Medulla oblongata (tissue), 1 donor: ENCODE measurements at regions not wholly inside any gene's neighbourhood (a gene's known extent, or its start where the extent isn't known, plus 50 kb on each side); places are given as distances from the start of the nearest gene placed in this dataset.

Experiments
- DNase-seq: peaks from one replicate; pipeline ENCODE4 v3.0.0-alpha.2; 2015; ENCODE audit errors: extremely low spot score

- no peak for DNase-seq
These were observed 108.7 kb downstream of the EN1 start for GRCh38 chr2:118738524-118739308.

- DNase-seq, result no peak
These were observed 109.3 kb downstream of the EN1 start for GRCh38 chr2:118738106-118738505.

GRCh38 chr2:118737684-118738083 is 109.8 kb downstream of the EN1 start:
- DNase-seq, result no peak

GRCh38 chr2:118732432-118732831 is 115.0 kb downstream of the EN1 start:
- DNase-seq, result no peak

GRCh38 chr2:118731413-118731812 is 116.0 kb downstream of the EN1 start:
- no peak for DNase-seq

- DNase-seq, result no peak
These were observed 117.0 kb downstream of the EN1 start for GRCh38 chr2:118730405-118730804.

- DNase-seq, result no peak
These were observed 117.7 kb downstream of the EN1 start for GRCh38 chr2:118729760-118730159.

GRCh38 chr2:118728984-118729383 is 118.5 kb downstream of the EN1 start:
- DNase-seq, result no peak

GRCh38 chr2:118726821-118727220 is 120.6 kb downstream of the EN1 start:
- DNase-seq, result no peak

GRCh38 chr2:118723394-118723793 is 124.1 kb downstream of the EN1 start:
- DNase-seq, result no peak

GRCh38 chr2:118722976-118723375 is 124.5 kb downstream of the EN1 start:
- DNase-seq, result no peak

GRCh38 chr2:118721817-118722551 is 125.5 kb downstream of the EN1 start:
- no peak for DNase-seq

- no peak for DNase-seq
These were observed 126.6 kb downstream of the EN1 start for GRCh38 chr2:118720866-118721265.

- no peak for DNase-seq
These were observed 128.5 kb downstream of the EN1 start for GRCh38 chr2:118718921-118719320.

- DNase-seq, result no peak
These were observed 131.3 kb downstream of the EN1 start for GRCh38 chr2:118716102-118716501.

- DNase-seq, result no peak
These were observed 133.3 kb downstream of the EN1 start for GRCh38 chr2:118714118-118714517.

- DNase-seq, result no peak
These were observed 135.8 kb downstream of the EN1 start for GRCh38 chr2:118711603-118712002.

GRCh38 chr2:118710481-118710880 is 137.0 kb downstream of the EN1 start:
- no peak for DNase-seq

GRCh38 chr2:118709786-118710185 is 137.7 kb downstream of the EN1 start:
- no peak for DNase-seq

- DNase-seq, result no peak
These were observed 140.6 kb downstream of the EN1 start for GRCh38 chr2:118706844-118707243.

- no peak for DNase-seq
These were observed 141.1 kb downstream of the EN1 start for GRCh38 chr2:118706371-118706770.

- DNase-seq, result no peak
These were observed 142.4 kb downstream of the EN1 start for GRCh38 chr2:118705032-118705431.

- DNase-seq, result no peak
These were observed 147.8 kb downstream of the EN1 start for GRCh38 chr2:118699447-118700175.
